A549 (cell line): ENCODE measurements at regions not wholly inside any gene's neighbourhood (a gene's known extent, or its start where the extent isn't known, plus 50 kb on each side); places are given as distances from the start of the nearest gene placed in this dataset.

Experiments
- GATA3 ChIP-seq: IDR thresholded peaks from 2 replicates; pipeline ENCODE4 v1.6.1; 2012; ENCODE audit warnings: borderline replicate concordance
- PHF8 ChIP-seq: fragments of 200-600 bp; sonication (generic); IDR thresholded peaks from 2 replicates; pipeline ENCODE4 v1.6.1; 2016; ENCODE audit warnings: low read depth, mild to moderate bottlenecking, antibody characterized with exemption, moderate library complexity, borderline replicate concordance
- POLR2A ChIP-seq: IDR thresholded peaks from 2 replicates; pipeline ENCODE4 v1.6.1; 2012; ENCODE audit warnings: mild to moderate bottlenecking, low read length
- SMC3 ChIP-seq: fragments of >200 bp; sonication (Bioruptor Twin); formaldehyde crosslinking; IDR thresholded peaks from 3 replicates; pipeline ENCODE4 v1.6.1; 2018; ENCODE audit warnings: inconsistent platforms
- SREBF2 ChIP-seq: fragments of 450-650 bp; IDR thresholded peaks from 2 replicates; pipeline ENCODE4 v1.6.1; 2014; ENCODE audit warnings: mild to moderate bottlenecking, moderate library complexity
- TP53 ChIP-seq: fragments of 250-450 bp; sonication (Bioruptor Pico); IDR thresholded peaks from 2 replicates; pipeline ENCODE4 v1.5.0; 2021; ENCODE audit warnings: mild to moderate bottlenecking, moderate library complexity
- TF ChIP-seq, protein P1 (sequence below): fragments of >200 bp; sonication (Bioruptor Twin); formaldehyde crosslinking; IDR thresholded peaks from 3 replicates; pipeline ENCODE4 v1.5.1; 2016
- TF ChIP-seq, protein P2 (sequence below): fragments of 200-600 bp; sonication (generic); IDR thresholded peaks from 2 replicates; pipeline ENCODE4 v1.6.1; 2016; ENCODE audit warnings: antibody characterized with exemption, mild to moderate bottlenecking, moderate library complexity
- TF ChIP-seq, protein P3 (sequence below): IDR thresholded peaks from 2 replicates; pipeline ENCODE4 v1.6.1; 2012

DNA sequence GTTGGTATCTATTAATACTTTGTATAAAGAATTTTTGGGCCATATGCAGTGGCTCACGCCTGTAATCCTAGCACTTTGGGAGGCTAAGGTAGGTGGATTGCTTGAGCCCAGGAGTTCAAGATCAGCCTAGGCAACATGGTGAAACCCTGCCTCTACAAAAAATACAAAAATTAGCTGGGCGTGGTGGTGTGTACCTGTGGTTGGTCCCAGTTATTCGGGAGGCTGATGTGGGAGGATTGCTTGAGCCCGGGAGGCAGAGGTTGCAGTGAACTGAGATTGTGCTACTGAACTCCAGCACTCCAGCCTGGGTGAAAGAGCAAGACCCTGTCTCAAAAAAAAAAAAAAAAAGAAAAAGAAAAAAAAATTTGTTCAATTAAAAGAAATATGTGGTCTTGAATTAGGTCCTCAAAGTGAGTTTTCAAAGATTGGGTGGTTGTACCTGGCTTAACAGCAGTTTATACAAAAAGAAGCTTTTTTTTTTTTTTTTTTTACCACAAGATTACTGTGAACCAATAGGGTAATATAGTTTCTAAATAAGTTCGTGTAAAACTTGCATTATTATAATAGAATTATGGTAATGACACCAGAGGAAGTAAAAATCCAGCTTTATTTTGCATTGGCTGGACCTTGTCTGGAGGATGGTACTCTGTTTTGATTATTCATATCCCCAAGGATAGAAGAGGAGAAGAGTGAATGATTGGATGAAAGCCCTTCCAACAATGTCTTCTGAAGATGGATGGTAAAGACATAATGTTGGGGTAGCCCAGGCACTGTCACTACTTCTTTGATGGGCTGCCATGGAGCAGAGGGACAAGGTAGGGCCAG lies 210.3 kb downstream of the MYCN start:
- TF ChIP-seq, protein P1, sequence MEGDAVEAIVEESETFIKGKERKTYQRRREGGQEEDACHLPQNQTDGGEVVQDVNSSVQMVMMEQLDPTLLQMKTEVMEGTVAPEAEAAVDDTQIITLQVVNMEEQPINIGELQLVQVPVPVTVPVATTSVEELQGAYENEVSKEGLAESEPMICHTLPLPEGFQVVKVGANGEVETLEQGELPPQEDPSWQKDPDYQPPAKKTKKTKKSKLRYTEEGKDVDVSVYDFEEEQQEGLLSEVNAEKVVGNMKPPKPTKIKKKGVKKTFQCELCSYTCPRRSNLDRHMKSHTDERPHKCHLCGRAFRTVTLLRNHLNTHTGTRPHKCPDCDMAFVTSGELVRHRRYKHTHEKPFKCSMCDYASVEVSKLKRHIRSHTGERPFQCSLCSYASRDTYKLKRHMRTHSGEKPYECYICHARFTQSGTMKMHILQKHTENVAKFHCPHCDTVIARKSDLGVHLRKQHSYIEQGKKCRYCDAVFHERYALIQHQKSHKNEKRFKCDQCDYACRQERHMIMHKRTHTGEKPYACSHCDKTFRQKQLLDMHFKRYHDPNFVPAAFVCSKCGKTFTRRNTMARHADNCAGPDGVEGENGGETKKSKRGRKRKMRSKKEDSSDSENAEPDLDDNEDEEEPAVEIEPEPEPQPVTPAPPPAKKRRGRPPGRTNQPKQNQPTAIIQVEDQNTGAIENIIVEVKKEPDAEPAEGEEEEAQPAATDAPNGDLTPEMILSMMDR = no peak
- no peak for TF ChIP-seq POLR2A
- TF ChIP-seq SREBF2 = no peak
- no peak for TF ChIP-seq GATA3
- TF ChIP-seq, protein P2, sequence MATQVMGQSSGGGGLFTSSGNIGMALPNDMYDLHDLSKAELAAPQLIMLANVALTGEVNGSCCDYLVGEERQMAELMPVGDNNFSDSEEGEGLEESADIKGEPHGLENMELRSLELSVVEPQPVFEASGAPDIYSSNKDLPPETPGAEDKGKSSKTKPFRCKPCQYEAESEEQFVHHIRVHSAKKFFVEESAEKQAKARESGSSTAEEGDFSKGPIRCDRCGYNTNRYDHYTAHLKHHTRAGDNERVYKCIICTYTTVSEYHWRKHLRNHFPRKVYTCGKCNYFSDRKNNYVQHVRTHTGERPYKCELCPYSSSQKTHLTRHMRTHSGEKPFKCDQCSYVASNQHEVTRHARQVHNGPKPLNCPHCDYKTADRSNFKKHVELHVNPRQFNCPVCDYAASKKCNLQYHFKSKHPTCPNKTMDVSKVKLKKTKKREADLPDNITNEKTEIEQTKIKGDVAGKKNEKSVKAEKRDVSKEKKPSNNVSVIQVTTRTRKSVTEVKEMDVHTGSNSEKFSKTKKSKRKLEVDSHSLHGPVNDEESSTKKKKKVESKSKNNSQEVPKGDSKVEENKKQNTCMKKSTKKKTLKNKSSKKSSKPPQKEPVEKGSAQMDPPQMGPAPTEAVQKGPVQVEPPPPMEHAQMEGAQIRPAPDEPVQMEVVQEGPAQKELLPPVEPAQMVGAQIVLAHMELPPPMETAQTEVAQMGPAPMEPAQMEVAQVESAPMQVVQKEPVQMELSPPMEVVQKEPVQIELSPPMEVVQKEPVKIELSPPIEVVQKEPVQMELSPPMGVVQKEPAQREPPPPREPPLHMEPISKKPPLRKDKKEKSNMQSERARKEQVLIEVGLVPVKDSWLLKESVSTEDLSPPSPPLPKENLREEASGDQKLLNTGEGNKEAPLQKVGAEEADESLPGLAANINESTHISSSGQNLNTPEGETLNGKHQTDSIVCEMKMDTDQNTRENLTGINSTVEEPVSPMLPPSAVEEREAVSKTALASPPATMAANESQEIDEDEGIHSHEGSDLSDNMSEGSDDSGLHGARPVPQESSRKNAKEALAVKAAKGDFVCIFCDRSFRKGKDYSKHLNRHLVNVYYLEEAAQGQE = no peak
- TF ChIP-seq, protein P3, sequence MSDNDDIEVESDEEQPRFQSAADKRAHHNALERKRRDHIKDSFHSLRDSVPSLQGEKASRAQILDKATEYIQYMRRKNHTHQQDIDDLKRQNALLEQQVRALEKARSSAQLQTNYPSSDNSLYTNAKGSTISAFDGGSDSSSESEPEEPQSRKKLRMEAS = no peak
- no peak for TF ChIP-seq PHF8
- TF ChIP-seq TP53 (CRISPR knock-in tag) = no peak
- TF ChIP-seq SMC3 = no peak
